Right atrium auricular region (tissue), 2 donors: ENCODE measurements at regions not wholly inside any gene's neighbourhood (a gene's known extent, or its start where the extent isn't known, plus 50 kb on each side); places are given as distances from the start of the nearest gene placed in this dataset.

ENCODE experiments used
- DNase-seq: peaks from one replicate; pipeline ENCODE4 v3.0.0-alpha.2; 2019; ENCODE audit warnings: low spot score
- H3K27ac ChIP-seq, 2 donors: fragments of 200-600 bp; sonication (generic); 1 replicate in 1 of 2; 2 replicates in 1 of 2; pipeline ENCODE4 v1.5.1; 2016 to 2019
- H3K27me3 ChIP-seq, 2 donors: fragments of 200-600 bp; sonication (generic); one replicate each; pipeline versions ENCODE4 v1.5.1 to v1.6.0; 2017 to 2019
- H3K36me3 ChIP-seq: fragments of 200-600 bp; sonication (generic); one replicate; pipeline ENCODE4 v1.5.1; 2016
- H3K4me1 ChIP-seq, 2 donors: fragments of 200-600 bp; sonication (generic); one replicate each; pipeline versions ENCODE4 v1.5.1 to v1.6.0; 2017 to 2019
- H3K4me3 ChIP-seq, 2 donors: fragments of 200-600 bp; sonication (generic); 1 replicate in 1 of 2; 2 replicates in 1 of 2; pipeline ENCODE4 v1.5.1; 2017 to 2019; ENCODE audit warnings: mild to moderate bottlenecking in 1 of 2, moderate library complexity in 1 of 2
- H3K9me3 ChIP-seq, 2 donors: fragments of 200-600 bp; sonication (generic); one replicate each; pipeline ENCODE4 v1.5.1; 2019
- TF ChIP-seq, protein P1 (sequence below), 2 donors: fragments of 200-600 bp; sonication (generic); IDR thresholded peaks; one replicate each; pipeline ENCODE4 v1.5.1; 2019; ENCODE audit warnings: antibody characterized with exemption in 2 of 2

DNA sequence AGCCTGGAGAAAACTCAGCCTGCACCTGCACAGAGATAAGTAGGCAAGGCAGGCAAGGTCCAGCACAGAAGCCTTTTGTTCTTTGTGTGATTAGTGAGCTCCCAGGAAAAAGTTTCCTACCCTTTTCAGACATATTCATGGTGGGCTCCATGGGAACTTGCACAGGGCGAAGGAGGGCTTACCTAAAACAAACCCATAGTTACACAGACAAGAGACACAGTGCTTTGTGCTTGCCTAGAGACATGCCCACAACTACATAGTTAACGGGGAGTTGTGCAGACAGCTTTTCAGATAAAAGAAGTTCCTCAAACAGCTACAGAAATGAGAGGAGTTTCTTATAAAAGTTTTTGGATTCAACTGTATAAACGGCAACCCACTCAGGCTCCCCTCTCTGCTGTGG lies 180.5 kb downstream of the GLUD2 start:
- TF ChIP-seq, protein P1, sequence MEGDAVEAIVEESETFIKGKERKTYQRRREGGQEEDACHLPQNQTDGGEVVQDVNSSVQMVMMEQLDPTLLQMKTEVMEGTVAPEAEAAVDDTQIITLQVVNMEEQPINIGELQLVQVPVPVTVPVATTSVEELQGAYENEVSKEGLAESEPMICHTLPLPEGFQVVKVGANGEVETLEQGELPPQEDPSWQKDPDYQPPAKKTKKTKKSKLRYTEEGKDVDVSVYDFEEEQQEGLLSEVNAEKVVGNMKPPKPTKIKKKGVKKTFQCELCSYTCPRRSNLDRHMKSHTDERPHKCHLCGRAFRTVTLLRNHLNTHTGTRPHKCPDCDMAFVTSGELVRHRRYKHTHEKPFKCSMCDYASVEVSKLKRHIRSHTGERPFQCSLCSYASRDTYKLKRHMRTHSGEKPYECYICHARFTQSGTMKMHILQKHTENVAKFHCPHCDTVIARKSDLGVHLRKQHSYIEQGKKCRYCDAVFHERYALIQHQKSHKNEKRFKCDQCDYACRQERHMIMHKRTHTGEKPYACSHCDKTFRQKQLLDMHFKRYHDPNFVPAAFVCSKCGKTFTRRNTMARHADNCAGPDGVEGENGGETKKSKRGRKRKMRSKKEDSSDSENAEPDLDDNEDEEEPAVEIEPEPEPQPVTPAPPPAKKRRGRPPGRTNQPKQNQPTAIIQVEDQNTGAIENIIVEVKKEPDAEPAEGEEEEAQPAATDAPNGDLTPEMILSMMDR (IDR thresholded peaks at IDR 0.05), result no peak

DNA sequence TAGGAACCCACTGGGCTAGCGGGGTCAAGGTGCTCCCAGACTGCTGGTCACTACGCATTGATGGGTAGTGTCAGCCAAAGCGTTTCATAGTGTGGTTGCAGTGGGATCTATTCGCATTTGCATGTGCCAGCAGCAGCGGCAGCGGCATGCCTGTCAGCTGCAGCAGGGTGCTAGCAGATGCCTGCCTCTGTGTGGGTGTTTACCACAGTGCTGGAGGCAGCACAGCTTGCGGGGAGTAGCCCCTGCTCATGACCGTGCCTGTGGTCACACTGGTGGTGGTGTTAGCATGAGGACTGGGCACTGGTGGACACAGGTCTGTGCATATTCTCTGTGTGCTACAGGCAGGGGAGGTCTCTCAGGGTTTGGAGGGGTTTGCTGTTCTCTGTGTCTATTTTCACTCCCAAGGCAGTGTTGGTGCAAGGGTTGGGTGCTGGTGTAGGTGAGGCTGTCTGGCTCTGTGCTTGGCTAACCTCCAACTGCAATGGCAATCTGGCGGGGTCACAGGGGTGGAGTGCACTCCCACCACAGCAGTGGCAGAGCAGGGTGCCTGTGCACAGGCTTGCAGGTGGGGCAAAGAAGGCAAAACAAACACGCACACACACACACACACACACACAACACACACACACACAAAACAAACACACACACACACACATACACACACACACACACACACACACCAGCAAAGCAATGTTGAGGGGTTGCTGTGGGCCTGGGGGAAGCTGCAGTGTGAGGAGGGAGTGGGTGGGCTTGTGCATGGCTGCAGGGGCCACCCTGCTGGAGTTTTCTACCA lies 184.4 kb downstream of the GLUD2 start:
- no peaks in the 10 kb centered on the region for H3K27me3 ChIP-seq
- TF ChIP-seq, protein P1 (IDR thresholded peaks at IDR 0.05), result no peak
- no peak for DNase-seq

More for the DNA sequence above, 180.5 kb downstream of the GLUD2 start:
- no peaks in the 10 kb centered on the region for H3K4me1 ChIP-seq
- H3K27me3 ChIP-seq, result no peaks in the 10 kb centered on the region
- DNase-seq, result no peak
- no peak overlapping the region for H3K4me3 ChIP-seq
- peaks cover 0 to 6% of the 10 kb centered on the region in 2 donors for H3K9me3 ChIP-seq
- H3K36me3 ChIP-seq, result no peaks in the 10 kb centered on the region
- no peak overlapping the region for H3K27ac ChIP-seq

DNA sequence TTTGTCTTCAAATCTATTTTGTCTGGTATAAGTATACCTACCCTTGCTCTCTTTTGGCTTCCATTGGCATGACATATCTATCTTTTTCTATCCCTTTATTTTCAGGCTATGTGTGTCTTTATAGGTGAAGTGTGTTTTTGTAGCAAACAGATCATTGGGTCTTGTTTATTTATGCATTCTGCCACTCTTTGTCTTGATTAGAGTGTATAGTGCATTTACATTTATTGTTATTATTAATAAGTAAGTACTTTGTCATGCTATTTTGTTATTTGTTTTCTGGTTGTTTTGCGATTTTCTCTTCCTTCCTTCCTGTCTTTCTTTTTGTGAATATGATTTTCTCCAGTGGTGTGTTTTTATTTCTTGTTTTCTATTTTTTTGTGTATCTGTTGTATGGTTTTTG lies 188.6 kb downstream of the GLUD2 start:
- Histone ChIP-seq H3K4me1 (no peaks in the 10 kb centered on the region), H3K9me3 (no peaks in the 10 kb centered on the region), H3K27ac (no peak overlapping the region), H3K36me3 (no peaks in the 10 kb centered on the region), H3K27me3 (no peaks in the 10 kb centered on the region), H3K4me3 (no peak overlapping the region)
- TF ChIP-seq, protein P1 (IDR thresholded peaks at IDR 0.05), result no peak
- no peak for DNase-seq

More for the DNA sequence above, 184.4 kb downstream of the GLUD2 start:
- H3K4me1 ChIP-seq, result no peaks in the 10 kb centered on the region
- no peaks in the 10 kb centered on the region for H3K36me3 ChIP-seq
- H3K9me3 ChIP-seq, result peaks cover 0 to 6% of the 10 kb centered on the region in 2 donors
- H3K4me3 ChIP-seq, result no peak overlapping the region
- no peak overlapping the region for H3K27ac ChIP-seq

DNA sequence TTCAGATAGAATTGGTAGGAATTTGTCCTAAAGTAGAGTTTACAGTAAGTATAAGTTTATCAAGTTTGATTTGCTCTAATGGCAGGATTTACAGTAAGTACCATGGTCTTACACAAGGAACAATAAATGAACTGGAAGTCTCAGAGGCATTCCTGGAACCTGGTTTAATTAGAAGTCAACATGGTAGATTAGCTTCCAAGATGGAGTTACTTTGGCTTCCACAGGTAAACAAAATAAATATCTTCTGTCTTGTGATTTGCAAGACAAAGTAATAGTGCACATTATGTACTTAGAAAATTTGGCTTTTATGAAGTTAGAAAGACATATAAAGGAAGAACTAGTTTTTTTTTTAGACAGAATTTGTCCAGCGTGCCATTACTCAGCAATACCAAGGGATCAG lies 190.7 kb downstream of the GLUD2 start:
- H3K27me3 ChIP-seq, result no peaks in the 10 kb centered on the region
- H3K4me1 ChIP-seq, result no peaks in the 10 kb centered on the region
- no peak overlapping the region for H3K4me3 ChIP-seq
- TF ChIP-seq, protein P1 (IDR thresholded peaks at IDR 0.05), result no peak
- DNase-seq, result no peak
- no peaks in the 10 kb centered on the region for H3K9me3 ChIP-seq
- no peak overlapping the region for H3K27ac ChIP-seq
- no peaks in the 10 kb centered on the region for H3K36me3 ChIP-seq

DNA sequence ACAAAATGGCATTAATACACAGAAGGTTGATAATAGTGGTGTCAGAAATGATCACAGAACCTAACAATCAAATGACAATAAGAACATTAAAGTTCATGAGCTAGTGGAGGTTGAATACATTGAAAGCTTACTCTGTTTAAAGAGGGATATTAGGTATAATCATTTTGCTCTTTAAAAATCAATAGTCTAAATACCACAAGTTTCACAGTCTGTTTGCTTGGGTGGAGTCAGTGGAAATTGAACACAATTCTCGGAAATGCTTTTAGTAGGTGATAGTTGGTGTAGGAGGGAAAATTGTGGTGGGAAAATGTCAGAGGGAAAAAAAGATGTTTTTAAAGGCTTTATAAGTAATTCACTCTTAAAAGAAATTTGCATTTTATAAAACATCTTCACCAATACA lies 197.1 kb downstream of the GLUD2 start:
- Histone ChIP-seq H3K9me3 (no peaks in the 10 kb centered on the region), H3K4me3 (no peak overlapping the region), H3K36me3 (no peaks in the 10 kb centered on the region), H3K4me1 (no peaks in the 10 kb centered on the region), H3K27ac (no peak overlapping the region), H3K27me3 (no peaks in the 10 kb centered on the region)
- no peak for DNase-seq
- TF ChIP-seq, protein P1 (IDR thresholded peaks at IDR 0.05), result no peak

DNA sequence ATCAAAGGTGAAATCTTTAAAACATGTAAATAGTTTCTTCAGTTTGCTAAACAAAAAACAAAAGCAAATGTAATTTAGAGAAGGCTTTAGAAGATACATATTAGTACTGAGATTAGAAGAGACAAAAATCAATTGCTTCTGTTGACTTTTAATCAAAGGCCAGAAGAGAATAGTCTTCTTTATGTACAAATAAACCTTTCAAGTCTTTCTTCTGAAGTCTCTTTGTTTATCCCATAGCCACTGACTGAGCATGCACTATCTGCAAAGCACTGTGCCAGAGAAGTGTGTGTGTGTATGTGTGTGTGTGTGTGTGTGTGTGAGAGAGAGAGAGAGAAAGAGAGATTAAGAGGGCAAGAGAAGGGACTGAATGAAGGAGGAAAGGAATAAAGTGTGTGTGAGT lies 198.4 kb downstream of the GLUD2 start:
- TF ChIP-seq, protein P1 (IDR thresholded peaks at IDR 0.05), result no peak
- H3K9me3 ChIP-seq, result no peaks in the 10 kb centered on the region
- no peaks in the 10 kb centered on the region for H3K27me3 ChIP-seq
- H3K27ac ChIP-seq, result no peak overlapping the region
- H3K36me3 ChIP-seq, result no peaks in the 10 kb centered on the region
- H3K4me1 ChIP-seq, result no peaks in the 10 kb centered on the region
- DNase-seq, result no peak
- H3K4me3 ChIP-seq, result no peak overlapping the region
